ENCODE measurements at regions not wholly inside any gene's neighbourhood (a gene's known extent, or its start where the extent isn't known, plus 50 kb on each side); places are given as distances from the start of the nearest gene placed in this dataset.

GRCh38 chr3:76961284-76961683 lies 78.6 kb upstream of the ROBO2 start:
- H4K91ac ChIP-seq (replicated peaks; ENCODE audit: insufficient read length, low read length) = no peak overlapping the region
- H3K14ac ChIP-seq (ENCODE audit: insufficient read length) = no peak overlapping the region
- H2BK20ac ChIP-seq (ENCODE audit: low read length) = no peak overlapping the region
- H3K9ac ChIP-seq (replicated peaks in 1 of 4; ENCODE audit: extremely low read depth in 1 of 4, low read depth in 3 of 4, low read length in 3 of 4) = no peak overlapping the region
- no peak overlapping the region for H3K4me2 ChIP-seq (ENCODE audit: insufficient read depth in 1 of 2, low read depth in 2 of 2, low read length in 2 of 2)
- no peaks in the 10 kb centered on the region for H4K20me1 ChIP-seq (replicated peaks in 1 of 2; ENCODE audit: control insufficient read depth in 1 of 2, insufficient read depth in 2 of 2, low read length in 2 of 2)
- H2BK12ac ChIP-seq (ENCODE audit: low read depth, low read length) = no peak overlapping the region
- H2AFZ ChIP-seq (ENCODE audit: low read length) = 0 out of 2 replicates have a peak overlapping the region, but pooled peaks have one; percentile 22
- no peak overlapping the region for H3K27ac ChIP-seq (ENCODE audit: low read depth, low read length)
- no peaks in the 10 kb centered on the region for H3K23me2 ChIP-seq (ENCODE audit: low read depth, low read length)
- H3K23ac ChIP-seq (ENCODE audit: insufficient read length) = no peak overlapping the region
- FAIRE-seq = no peak
- H3K56ac ChIP-seq (replicated peaks; ENCODE audit: insufficient read length, low read depth, low read length) = no peak overlapping the region
- no peak overlapping the region for H2BK15ac ChIP-seq (ENCODE audit: low read length)
- no peak overlapping the region for H2AK5ac ChIP-seq (ENCODE audit: low read depth, low read length)
- no peak overlapping the region for H4K8ac ChIP-seq (ENCODE audit: extremely low read depth, insufficient read depth, low read length)
- no peak overlapping the region for H3K4me3 ChIP-seq (ENCODE audit: extremely low read depth in 1 of 4, insufficient read depth in 2 of 4, low read depth in 3 of 4, low read length in 4 of 4)
- no peaks in the 10 kb centered on the region for H3K79me2 ChIP-seq (ENCODE audit: control insufficient read depth in 1 of 2, insufficient read depth in 2 of 2, low read length in 2 of 2)
- ChIA-PET CTCF (ENCODE audit: partially characterized antibody) (no interaction called here), POLR2A (ENCODE audit: partially characterized antibody) (no interaction called here)
- no peak for TF ChIP-seq TBP (IDR thresholded peaks at IDR 0.05; ENCODE audit: low read depth, low read length)
- no peak for TF ChIP-seq SP4 (IDR thresholded peaks at IDR 0.05; ENCODE audit: low read length)
- no peak for TF ChIP-seq CTBP2 (IDR thresholded peaks at IDR 0.05; ENCODE audit: borderline replicate concordance, insufficient read depth, insufficient read length, low read length)
- no peak for TF ChIP-seq RBBP5 (IDR thresholded peaks at IDR 0.05; ENCODE audit: borderline replicate concordance, low read depth, low read length)
- no peak for TF ChIP-seq BRCA1 (IDR thresholded peaks at IDR 0.05; ENCODE audit: low read depth, low read length)
- no peak for TF ChIP-seq MAFK (IDR thresholded peaks at IDR 0.05; ENCODE audit: low read depth, low read length)
- no peak for TF ChIP-seq RAD21 (IDR thresholded peaks at IDR 0.05 in 1 of 2, conservative IDR thresholded peaks at IDR 0.05 in 1 of 2; ENCODE audit: low read depth in 2 of 2, low read length in 2 of 2)
- TF ChIP-seq ASH2L (IDR thresholded peaks at IDR 0.05; ENCODE audit: low read length) = no peak
- no peak for TF ChIP-seq USF2 (IDR thresholded peaks at IDR 0.05; ENCODE audit: low read length)
- H2BK120ac ChIP-seq (replicated peaks; ENCODE audit: low read depth, low read length) = no peak overlapping the region
- H3K79me1 ChIP-seq (ENCODE audit: low read depth, low read length) = no peaks in the 10 kb centered on the region
- H3K27me3 ChIP-seq (replicated peaks in 1 of 4; ENCODE audit: control insufficient read depth in 3 of 4, extremely low read depth in 1 of 4, insufficient read depth in 3 of 4, low read length in 3 of 4) = no peaks in the 10 kb centered on the region
- H3K4me1 ChIP-seq (replicated peaks in 1 of 4; ENCODE audit: control insufficient read depth in 3 of 4, insufficient read depth in 4 of 4, low read length in 3 of 4) = no peaks in the 10 kb centered on the region
- no peaks in the 10 kb centered on the region for H3K9me3 ChIP-seq (ENCODE audit: insufficient read depth in 2 of 2, low read depth in 1 of 2, low read length in 1 of 2)
- DNase-seq (ENCODE audit: low read depth in 1 of 2, low spot score in 2 of 2) = no peak
- H3K36me3 ChIP-seq (ENCODE audit: control insufficient read depth in 2 of 4, insufficient read depth in 4 of 4, low read length in 3 of 4) = no peaks in the 10 kb centered on the region
- no peak overlapping the region for H4K5ac ChIP-seq (ENCODE audit: insufficient read length, low read depth, low read length)
- WGBS, 2 experiments (ENCODE audit: extremely low coverage in 1 of 2, insufficient coverage in 1 of 2, insufficient read length in 1 of 2, insufficient replicate concordance in 2 of 2, low coverage in 1 of 2, low lambda C conversion rate in 2 of 2, missing lambda C conversion rate in 1 of 2) = 92% methylated on average over 4 of the region's 4 CpGs; no CpG with 5 or more reads in 1 of the 2 experiments
- H3K18ac ChIP-seq (ENCODE audit: extremely low read depth, low read length) = no peak overlapping the region
- H3K4ac ChIP-seq (replicated peaks; ENCODE audit: insufficient read length, low read depth, low read length) = no peak overlapping the region
- H2BK5ac ChIP-seq (ENCODE audit: low read depth, low read length) = no peak overlapping the region

Data from H1 (cell line).